HG03039 (cell line): ENCODE measurements at regions not wholly inside any gene's neighbourhood (a gene's known extent, or its start where the extent isn't known, plus 50 kb on each side); places are given as distances from the start of the nearest gene placed in this dataset.
A peak's percentile ranks its signal among the peaks of the same experiment; 100 is the strongest.

Source experiments
- ATAC-seq: cut with Tn5 transposase; IDR thresholded peaks from one replicate; pipeline ENCODE4 v1.9.1; 2021; ENCODE audit warnings: mild to moderate bottlenecking, moderate library complexity; ENCODE audit not compliant: unreplicated experiment

DNA sequence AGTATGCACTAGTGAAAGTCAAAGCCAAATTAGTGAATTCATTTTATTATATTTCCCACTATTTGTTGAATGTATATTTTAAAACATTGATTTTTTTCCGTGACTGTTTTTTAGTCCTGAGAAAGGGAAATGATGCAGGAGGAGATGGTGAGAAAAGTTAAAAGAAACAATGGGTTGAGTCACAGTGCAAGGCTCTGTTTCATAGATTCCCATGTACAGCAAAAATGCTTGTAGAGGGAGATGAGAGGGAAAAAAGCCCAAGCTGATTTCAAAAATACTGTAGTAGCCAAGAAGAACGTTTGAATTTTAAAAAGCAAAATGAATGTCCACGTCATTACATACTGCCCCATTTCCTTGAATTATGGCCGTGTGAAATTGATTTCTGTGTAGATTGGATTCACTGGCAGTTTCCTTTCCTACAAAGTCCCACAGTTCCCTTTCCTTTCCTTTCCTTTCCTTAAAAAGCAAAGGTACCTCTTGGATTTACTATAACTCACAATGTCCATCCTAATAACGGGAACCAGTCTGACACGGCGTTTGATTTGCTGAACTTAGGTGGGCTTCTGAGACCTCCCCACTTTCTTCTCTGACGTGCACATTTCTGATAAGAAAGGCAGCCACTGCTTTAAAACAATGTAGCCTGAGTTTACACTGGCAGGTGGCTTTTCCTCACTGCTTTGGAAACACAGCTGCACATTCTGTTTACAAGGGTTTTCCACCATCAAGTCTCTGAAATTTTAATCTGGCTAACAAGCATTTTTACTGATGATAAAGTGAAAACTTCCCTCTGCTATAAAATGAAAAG is 63.7 kb downstream of the SPCS3 start:
- ATAC-seq: no peak

DNA sequence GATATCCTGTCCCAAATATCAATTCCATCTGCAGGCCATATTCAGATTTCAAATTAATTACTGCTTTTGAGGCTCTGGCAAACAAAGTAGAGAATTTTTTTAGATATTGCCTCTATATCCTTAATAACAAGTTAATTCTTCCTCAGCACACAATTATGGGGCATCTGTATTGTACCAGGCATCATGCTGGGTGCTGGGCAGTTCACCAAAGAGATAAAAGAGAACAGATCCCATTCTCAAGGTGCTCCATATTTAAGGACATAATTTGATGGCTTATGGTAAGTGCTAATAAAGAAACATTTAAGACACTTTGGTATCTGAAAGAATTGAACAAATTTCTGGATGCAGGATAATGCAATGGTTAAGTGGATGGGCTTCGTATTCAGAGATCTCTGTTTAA is 65.8 kb downstream of the SPCS3 start:
- no peak for ATAC-seq

GRCh38 chr4:176387571-176387970 is 67.8 kb downstream of the SPCS3 start:
- ATAC-seq: no peak

DNA sequence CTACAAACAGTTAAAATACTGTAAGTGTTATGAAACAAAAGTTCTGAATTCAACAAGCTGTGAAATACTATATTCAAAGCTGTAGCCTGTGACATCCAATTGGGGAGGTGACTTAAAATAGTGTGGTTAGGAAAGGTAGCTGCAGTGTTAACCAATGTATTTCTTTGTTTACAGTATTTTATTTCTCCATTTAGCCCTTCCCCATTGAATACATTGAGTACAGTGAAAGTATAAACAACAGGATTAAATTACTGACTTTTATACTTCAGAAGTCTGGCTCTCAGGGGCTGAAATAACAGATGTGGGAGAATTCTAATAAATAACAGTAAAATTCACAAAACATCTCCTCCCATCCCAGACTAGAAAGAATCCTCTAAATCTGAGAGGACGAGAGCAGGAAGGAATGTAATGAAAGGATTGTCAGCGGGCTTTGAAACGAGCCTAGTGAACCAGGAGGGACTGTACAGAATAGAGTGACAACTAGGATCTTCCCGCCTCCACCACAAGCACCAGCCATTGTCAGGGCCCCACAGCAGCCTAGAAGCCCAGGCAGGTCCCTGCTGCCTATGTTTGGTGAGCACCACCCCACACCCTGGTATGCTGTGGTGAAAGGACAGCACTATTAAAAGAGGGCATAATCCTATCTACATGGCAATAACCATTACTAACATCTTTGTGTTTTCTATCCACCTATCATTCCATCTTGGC is 73.7 kb downstream of the SPCS3 start:
- ATAC-seq: no peak

- ATAC-seq: no peak
Observed at GRCh38 chr4:176400816-176401461, 81.2 kb downstream of the SPCS3 start.

DNA sequence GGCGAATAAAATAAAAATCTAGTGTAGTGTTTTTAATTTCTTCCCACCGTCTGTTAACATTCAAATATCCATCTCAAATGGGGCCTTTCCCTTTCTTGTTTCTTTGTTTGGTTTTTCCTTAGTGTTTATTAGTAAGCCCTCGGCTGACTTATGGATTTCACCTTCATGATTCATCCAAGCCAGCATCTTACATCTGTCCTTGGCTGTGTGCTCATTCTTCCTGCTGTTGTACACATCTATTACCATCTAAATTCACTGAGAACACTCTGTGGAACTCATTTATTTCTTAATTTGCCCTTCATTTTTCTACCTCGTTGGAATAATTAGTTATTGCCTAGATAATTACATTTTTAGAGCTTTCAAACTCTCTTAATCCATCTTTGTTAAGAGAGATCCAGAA is 84.9 kb downstream of the SPCS3 start:
- no peak for ATAC-seq

- no peak for ATAC-seq
Observed at GRCh38 chr4:176406297-176406696, 86.5 kb downstream of the SPCS3 start.

GRCh38 chr4:176406736-176407135 is 87.0 kb downstream of the SPCS3 start:
- no peak for ATAC-seq

DNA sequence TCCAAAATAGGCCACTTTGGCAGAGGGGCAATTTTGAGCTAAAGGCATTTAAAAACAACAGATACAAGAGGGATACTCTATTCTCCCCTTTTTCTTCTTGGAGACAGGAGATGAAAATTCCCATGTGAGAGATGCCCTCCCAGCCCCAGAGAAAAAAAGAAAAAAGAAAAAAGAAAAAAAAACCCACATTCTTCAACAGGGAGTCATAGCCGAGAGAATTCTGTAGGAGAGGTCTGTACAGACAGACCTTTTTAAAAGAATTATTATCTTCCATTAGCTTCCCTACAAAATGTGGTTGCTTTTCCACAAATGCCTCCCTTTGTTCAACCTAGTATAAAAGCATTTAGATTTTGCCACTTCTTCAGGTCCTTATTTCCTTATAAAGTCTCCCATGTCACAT is 89.9 kb downstream of the SPCS3 start:
- no peak for ATAC-seq

DNA sequence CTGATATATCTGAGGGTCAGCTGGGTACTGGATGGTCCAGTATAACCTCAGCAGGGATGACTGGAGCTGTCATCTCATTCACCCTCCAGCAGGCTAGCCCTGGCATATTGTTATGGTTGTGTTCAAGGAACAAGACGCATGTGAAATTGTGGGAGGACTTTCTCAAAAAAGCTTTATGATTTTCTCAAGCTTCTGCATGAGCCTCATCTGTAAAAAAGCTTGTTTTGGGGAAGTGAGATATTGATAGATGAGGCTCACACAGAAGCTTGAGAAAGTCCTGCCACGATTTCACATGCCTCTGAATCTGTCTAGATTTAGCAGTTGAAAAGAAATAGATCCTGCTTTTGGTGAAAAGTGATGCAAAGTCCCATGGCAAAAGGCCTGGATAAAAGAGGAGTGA is 93.4 kb downstream of the SPCS3 start:
- ATAC-seq: no peak

GRCh38 chr4:176422001-176422400 is 102.2 kb downstream of the SPCS3 start:
- no peak for ATAC-seq

- no peak for ATAC-seq
Observed at GRCh38 chr4:176422511-176422910, 102.7 kb downstream of the SPCS3 start.

DNA sequence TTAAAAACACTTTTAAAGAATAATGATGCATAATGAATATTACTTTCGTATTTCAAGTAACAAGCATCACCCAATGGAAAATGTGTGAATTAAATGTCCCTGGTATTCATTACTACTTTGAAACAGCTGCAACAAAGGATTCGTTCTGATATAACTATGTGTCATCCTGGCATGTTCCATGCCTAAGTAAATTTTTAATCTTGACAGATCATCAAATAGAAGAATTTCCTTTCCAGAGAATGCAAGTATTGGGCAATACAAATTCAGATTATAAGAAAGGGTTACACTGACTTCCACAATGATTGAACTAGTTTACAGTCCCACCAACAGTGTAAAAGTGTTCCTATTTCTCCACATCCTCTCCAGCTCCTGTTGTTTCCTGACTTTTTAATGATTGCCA is 105.3 kb downstream of the SPCS3 start:
- no peak for ATAC-seq

DNA sequence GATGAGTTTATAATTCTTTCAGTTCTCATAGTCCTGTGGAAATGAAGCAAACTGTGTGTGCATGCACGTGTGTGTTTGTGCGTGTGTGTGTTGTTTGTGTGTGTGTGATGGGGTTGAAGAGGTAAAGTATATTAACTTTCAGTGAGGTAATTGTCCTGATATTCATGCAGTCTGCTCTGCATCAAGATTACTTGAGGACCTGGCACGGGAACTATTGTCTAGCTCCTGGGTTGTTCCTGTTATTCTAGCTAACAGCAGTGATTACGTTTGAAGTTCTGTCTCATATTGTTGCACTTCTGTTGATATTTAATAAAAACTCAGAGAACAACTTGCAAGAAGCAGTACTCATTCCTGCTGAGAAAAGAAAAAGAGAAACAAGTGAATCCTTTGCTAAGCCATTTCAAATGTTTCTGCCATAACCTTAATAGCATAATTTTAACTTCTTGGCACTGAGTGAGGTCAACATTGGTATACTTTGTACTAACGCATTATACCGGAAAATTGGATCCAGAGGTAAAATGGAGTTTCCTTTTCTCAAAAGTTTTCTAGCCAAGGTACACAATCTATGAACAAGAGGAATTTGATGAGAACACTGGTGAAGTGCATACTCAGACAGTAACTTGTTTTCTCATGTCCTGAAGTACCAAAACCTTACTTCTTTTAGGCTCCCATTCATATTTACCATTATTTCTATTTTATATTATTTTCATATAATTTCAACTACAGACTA is 113.2 kb downstream of the SPCS3 start:
- ATAC-seq: no peak

DNA sequence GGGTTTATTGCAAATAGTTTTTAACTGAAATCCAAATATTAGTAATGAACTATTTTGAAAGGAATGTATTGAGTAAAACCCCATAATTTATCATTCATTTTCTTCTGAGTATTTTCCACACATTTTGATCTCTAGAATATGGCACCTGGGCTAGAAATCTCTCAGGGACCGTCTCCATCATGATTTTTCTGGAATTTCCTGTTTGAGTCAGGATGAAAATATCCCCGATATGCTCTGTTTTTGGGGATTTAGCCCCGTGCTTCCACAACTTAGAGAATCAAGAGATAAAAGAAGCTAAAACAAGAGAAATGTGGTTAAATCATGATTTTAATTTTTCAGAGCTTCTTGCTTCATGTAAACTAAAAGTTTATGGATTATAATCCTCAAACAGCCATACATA is 114.2 kb downstream of the SPCS3 start:
- no peak for ATAC-seq

DNA sequence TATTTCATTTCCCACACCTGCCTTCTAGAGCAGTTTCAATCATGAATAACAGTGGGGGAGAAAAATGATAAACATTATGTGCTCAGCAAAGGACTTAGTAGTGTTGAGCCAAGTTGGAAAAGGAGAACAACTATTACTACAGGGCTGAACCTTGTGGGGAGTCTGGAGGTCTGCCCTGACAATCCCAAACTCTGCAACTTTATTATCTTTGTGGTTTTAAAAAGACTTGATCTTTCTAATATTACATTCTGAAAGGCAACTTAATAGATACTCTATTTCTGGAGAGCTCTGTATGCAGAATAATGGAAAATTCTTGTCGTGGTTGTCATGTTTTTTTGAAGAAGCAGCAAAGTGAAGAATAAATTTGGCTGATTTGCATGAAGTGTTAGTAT is 116.1 kb downstream of the SPCS3 start:
- no peak for ATAC-seq

- ATAC-seq: peak; percentile 63
Observed at GRCh38 chr4:176436293-176436973, 116.7 kb downstream of the SPCS3 start.

DNA sequence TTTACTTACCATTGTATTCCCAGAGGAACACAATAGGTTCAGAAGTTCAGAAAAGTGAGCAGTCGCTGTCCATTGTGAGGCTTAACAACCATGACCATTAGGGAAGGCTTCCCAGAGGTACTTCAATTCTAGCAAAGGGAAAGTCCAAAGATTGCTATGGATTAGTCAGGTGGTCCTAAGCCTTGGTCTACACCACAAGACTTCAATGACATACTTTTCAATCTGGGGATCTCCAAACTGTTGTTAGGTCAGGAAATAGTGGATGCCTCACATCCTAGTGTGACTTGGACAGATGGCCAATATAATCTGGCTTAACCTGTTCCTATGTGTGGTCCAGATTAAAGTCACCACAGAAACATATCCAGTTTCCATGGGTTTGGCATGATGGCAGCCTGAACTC is 118.0 kb downstream of the SPCS3 start:
- no peak for ATAC-seq

DNA sequence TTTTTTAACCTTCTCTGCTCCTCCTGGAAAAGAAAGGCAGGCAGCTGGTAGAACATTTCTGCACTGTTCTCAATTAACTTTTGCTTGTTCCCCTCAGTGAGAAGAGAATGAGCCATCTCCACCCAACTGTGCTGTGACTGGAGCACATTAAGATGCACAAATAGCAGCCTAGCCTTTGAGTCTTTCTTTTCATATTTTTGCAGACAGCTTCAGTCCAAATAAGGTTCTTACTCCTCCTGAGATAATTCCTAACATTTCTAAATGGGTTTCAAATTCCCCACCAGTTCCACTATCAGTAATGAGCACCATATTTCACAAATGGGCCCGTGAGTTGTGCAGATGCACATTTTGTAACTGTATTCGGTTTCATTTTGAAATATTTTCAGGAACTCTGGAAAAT is 118.6 kb downstream of the SPCS3 start:
- no peak for ATAC-seq

GRCh38 chr4:176439611-176440010 is 119.8 kb downstream of the SPCS3 start:
- no peak for ATAC-seq

DNA sequence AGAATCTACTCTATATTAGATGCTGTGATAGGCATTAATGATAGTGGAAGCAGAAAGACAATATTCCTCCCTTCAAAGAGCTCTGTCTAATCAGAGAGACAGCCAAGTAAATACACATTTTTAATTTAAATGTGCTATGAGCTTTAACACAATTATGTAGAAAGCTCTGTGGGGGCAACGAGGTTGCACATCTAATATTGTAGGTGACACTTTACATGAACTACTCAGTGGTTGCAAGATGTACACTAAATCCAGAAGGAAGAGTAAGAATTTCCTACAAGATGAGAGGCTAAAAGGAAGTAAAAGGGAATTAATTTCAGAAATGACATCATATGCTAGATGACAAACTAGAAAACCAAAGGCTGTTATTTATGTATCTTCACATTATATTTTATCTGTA is 120.9 kb downstream of the SPCS3 start:
- no peak for ATAC-seq
